ENCODE measurements at regions not wholly inside any gene's neighbourhood (a gene's known extent, or its start where the extent isn't known, plus 50 kb on each side); places are given as distances from the start of the nearest gene placed in this dataset.

DNA sequence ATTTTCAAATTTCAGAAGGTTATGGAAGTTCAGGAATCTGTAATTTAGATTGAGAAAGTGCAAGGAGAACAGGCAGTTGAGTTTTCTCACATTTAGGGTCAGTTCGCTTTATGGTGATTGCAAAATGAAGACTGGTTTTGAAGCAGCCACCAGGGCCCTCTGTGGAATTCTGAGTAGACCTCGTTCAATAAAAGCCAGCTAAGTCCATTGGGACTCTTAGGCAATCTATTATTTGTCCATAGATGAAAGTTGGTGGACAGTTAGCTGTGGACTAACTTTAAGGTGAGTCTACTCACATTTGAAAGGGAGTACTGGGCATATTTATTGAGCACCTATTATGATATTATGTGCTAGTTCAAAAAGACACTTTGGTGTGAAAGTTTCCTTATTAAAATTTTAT, 266.3 kb upstream of the LINC00305 start:
- H3K9me3 ChIP-seq (ENCODE audit: insufficient read depth, low read depth, low read length): no peaks in the 10 kb centered on the region
- H2BK5ac ChIP-seq (ENCODE audit: low read depth, low read length, poor library complexity): no peak overlapping the region
- no peak overlapping the region for H3K4me3 ChIP-seq (ENCODE audit: low read depth, low read length)
- DNase-seq: no peak
- H3K27ac ChIP-seq (ENCODE audit: low read depth, low read length): no peak overlapping the region
- no peak overlapping the region for H3K18ac ChIP-seq (ENCODE audit: low read length)
- no peaks in the 10 kb centered on the region for H3K79me1 ChIP-seq (ENCODE audit: low read length)
- no peak overlapping the region for H3K23ac ChIP-seq (ENCODE audit: low read length)
- H2BK120ac ChIP-seq (ENCODE audit: insufficient read depth, low read length, poor library complexity): no peak overlapping the region
- no peak overlapping the region for H2AFZ ChIP-seq (ENCODE audit: insufficient read depth, low read length, poor library complexity)
- no peaks in the 10 kb centered on the region for H3K79me2 ChIP-seq (ENCODE audit: control insufficient read depth, insufficient read depth, low read length, poor library complexity)
- H3K36me3 ChIP-seq (ENCODE audit: control insufficient read depth in 1 of 2, insufficient read depth in 2 of 2, low read length in 2 of 2): no peaks in the 10 kb centered on the region
- no peak overlapping the region for H3K14ac ChIP-seq (ENCODE audit: low read length)
- H3K4ac ChIP-seq (ENCODE audit: low read depth, low read length): no peak overlapping the region
- H3K27me3 ChIP-seq (ENCODE audit: insufficient read depth, low read length): no peaks in the 10 kb centered on the region
- no peaks in the 10 kb centered on the region for H3K4me1 ChIP-seq (ENCODE audit: control insufficient read depth in 1 of 2, insufficient read depth in 2 of 2, low read length in 2 of 2)
- H4K91ac ChIP-seq (ENCODE audit: low read depth, low read length): no peak overlapping the region
- no peak overlapping the region for H3K9ac ChIP-seq (ENCODE audit: low read length)
- H3K4me2 ChIP-seq (ENCODE audit: low read length): no peak overlapping the region
- no peak overlapping the region for H2BK12ac ChIP-seq (ENCODE audit: low read length)
- H4K8ac ChIP-seq (ENCODE audit: low read depth, low read length): no peak overlapping the region
- no peak overlapping the region for H4K12ac ChIP-seq (ENCODE audit: low read depth, low read length)
- no CpG with 5 or more reads among the region's 2 CpGs for WGBS (ENCODE audit: extremely low coverage, insufficient coverage, insufficient read length)
- H2AK5ac ChIP-seq (ENCODE audit: low read length): no peak overlapping the region

DNA sequence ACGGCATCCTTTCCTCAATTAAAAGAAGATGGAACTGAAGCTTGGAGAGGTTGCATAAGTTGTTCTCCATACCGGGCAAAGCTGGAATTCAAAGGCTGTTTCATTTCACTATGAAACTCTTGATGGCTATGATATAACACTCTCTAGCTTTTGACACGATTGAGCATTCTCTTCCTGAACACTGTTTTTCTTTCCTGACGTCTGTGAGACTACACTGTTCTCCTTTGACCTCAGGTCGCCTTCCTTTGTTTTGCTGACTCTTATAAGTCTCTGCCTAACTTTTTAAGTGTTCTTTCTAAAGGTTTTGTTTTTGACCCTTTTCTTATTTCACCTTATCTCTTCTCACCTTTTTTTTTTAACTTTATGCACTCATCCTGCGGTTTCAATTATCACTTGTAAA, 261.8 kb upstream of the LINC00305 start:
- Histone ChIP-seq H3K27ac (ENCODE audit: low read depth, low read length) (no peak overlapping the region), H2AFZ (ENCODE audit: insufficient read depth, low read length, poor library complexity) (no peak overlapping the region), H2BK120ac (ENCODE audit: insufficient read depth, low read length, poor library complexity) (no peak overlapping the region), H3K4me2 (ENCODE audit: low read length) (no peak overlapping the region), H3K23ac (ENCODE audit: low read length) (no peak overlapping the region), H3K79me1 (ENCODE audit: low read length) (no peaks in the 10 kb centered on the region), H2BK12ac (ENCODE audit: low read length) (no peak overlapping the region), H4K91ac (ENCODE audit: low read depth, low read length) (no peak overlapping the region), H4K8ac (ENCODE audit: low read depth, low read length) (no peak overlapping the region), H3K4me1 (ENCODE audit: control insufficient read depth in 1 of 2, insufficient read depth in 2 of 2, low read length in 2 of 2) (no peaks in the 10 kb centered on the region), H3K4me3 (ENCODE audit: low read depth, low read length) (no peak overlapping the region), H2BK5ac (ENCODE audit: low read depth, low read length, poor library complexity) (no peak overlapping the region), H4K12ac (ENCODE audit: low read depth, low read length) (no peak overlapping the region), H3K9me3 (ENCODE audit: insufficient read depth, low read depth, low read length) (no peaks in the 10 kb centered on the region), H3K27me3 (ENCODE audit: insufficient read depth, low read length) (no peaks in the 10 kb centered on the region), H3K4ac (ENCODE audit: low read depth, low read length) (no peak overlapping the region), H3K18ac (ENCODE audit: low read length) (no peak overlapping the region), H3K14ac (ENCODE audit: low read length) (no peak overlapping the region), H2AK5ac (ENCODE audit: low read length) (no peak overlapping the region), H3K9ac (ENCODE audit: low read length) (no peak overlapping the region), H3K36me3 (ENCODE audit: control insufficient read depth in 1 of 2, insufficient read depth in 2 of 2, low read length in 2 of 2) (no peaks in the 10 kb centered on the region), H3K79me2 (ENCODE audit: control insufficient read depth, insufficient read depth, low read length, poor library complexity) (no peaks in the 10 kb centered on the region)
- no CpG with 5 or more reads among the region's 6 CpGs for WGBS (ENCODE audit: extremely low coverage, insufficient coverage, insufficient read length)
- DNase-seq: no peak

DNA sequence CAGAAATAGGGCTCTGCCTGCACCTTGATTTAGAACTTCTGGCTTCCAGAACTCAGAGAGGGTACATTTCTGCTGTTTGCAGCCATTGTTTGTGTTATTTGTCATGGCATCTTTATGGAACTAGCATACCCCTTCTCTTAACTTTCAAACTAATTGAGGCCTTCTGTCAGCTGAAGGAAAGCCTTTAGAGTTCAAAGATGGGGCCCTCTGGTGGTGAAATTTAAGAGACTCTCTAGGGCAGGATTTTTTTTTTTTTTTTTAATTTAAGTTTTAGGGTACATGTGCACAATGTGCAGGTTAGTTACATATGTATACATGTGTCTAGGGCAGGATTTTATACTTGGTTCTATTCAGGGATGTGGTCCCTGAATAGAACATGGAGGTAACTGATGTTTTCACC, 260.6 kb upstream of the LINC00305 start:
- Histone ChIP-seq H2BK120ac (ENCODE audit: insufficient read depth, low read length, poor library complexity) (no peak overlapping the region), H3K9me3 (ENCODE audit: insufficient read depth, low read depth, low read length) (no peaks in the 10 kb centered on the region), H2AFZ (ENCODE audit: insufficient read depth, low read length, poor library complexity) (no peak overlapping the region)

DNA sequence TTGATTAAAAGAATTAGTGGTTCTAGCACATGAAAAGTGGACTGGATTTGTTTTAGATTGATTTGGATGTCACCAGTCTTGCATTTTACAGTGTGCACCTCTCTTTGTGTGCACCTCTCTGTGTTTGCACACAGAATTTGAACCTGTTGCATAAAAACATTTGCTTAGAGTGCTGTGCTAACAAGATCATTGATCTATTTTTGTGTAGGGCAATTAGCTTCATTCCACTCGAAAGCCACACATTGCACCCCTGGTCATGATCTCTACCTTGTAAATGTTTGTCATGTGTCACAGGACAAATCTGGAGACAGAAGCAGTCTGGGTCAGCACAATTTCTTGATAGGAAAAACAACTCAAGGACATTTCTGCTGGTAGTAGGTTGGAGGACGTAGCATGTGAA, 258.7 kb upstream of the LINC00305 start:
- H4K12ac ChIP-seq (ENCODE audit: low read depth, low read length): no peak overlapping the region
- H3K23ac ChIP-seq (ENCODE audit: low read length): no peak overlapping the region
- H3K36me3 ChIP-seq (ENCODE audit: control insufficient read depth in 1 of 2, insufficient read depth in 2 of 2, low read length in 2 of 2): no peaks in the 10 kb centered on the region
- no peaks in the 10 kb centered on the region for H3K79me1 ChIP-seq (ENCODE audit: low read length)
- no peak overlapping the region for H3K14ac ChIP-seq (ENCODE audit: low read length)
- H4K91ac ChIP-seq (ENCODE audit: low read depth, low read length): no peak overlapping the region
- H2BK120ac ChIP-seq (ENCODE audit: insufficient read depth, low read length, poor library complexity): no peak overlapping the region
- no CpG with 5 or more reads among the region's 2 CpGs for WGBS (ENCODE audit: extremely low coverage, insufficient coverage, insufficient read length)
- H3K4me2 ChIP-seq (ENCODE audit: low read length): no peak overlapping the region
- no peak overlapping the region for H3K9ac ChIP-seq (ENCODE audit: low read length)
- H4K8ac ChIP-seq (ENCODE audit: low read depth, low read length): no peak overlapping the region
- no peak overlapping the region for H2BK5ac ChIP-seq (ENCODE audit: low read depth, low read length, poor library complexity)
- DNase-seq: no peak
- no peak overlapping the region for H3K27ac ChIP-seq (ENCODE audit: low read depth, low read length)
- no peaks in the 10 kb centered on the region for H3K9me3 ChIP-seq (ENCODE audit: insufficient read depth, low read depth, low read length)
- no peaks in the 10 kb centered on the region for H3K79me2 ChIP-seq (ENCODE audit: control insufficient read depth, insufficient read depth, low read length, poor library complexity)
- H3K4ac ChIP-seq (ENCODE audit: low read depth, low read length): no peak overlapping the region
- no peak overlapping the region for H2AK5ac ChIP-seq (ENCODE audit: low read length)
- no peak overlapping the region for H3K18ac ChIP-seq (ENCODE audit: low read length)
- no peak overlapping the region for H2AFZ ChIP-seq (ENCODE audit: insufficient read depth, low read length, poor library complexity)
- H3K4me1 ChIP-seq (ENCODE audit: control insufficient read depth in 1 of 2, insufficient read depth in 2 of 2, low read length in 2 of 2): no peaks in the 10 kb centered on the region
- no peak overlapping the region for H3K4me3 ChIP-seq (ENCODE audit: low read depth, low read length)
- no peak overlapping the region for H2BK12ac ChIP-seq (ENCODE audit: low read length)
- no peaks in the 10 kb centered on the region for H3K27me3 ChIP-seq (ENCODE audit: insufficient read depth, low read length)

More for the DNA sequence above, 260.6 kb upstream of the LINC00305 start:
- Histone ChIP-seq H3K4me1 (ENCODE audit: control insufficient read depth in 1 of 2, insufficient read depth in 2 of 2, low read length in 2 of 2) (no peaks in the 10 kb centered on the region), H2BK5ac (ENCODE audit: low read depth, low read length, poor library complexity) (no peak overlapping the region), H3K18ac (ENCODE audit: low read length) (no peak overlapping the region), H4K12ac (ENCODE audit: low read depth, low read length) (no peak overlapping the region), H3K4me2 (ENCODE audit: low read length) (no peak overlapping the region), H3K4me3 (ENCODE audit: low read depth, low read length) (no peak overlapping the region), H3K23ac (ENCODE audit: low read length) (no peak overlapping the region), H4K91ac (ENCODE audit: low read depth, low read length) (no peak overlapping the region), H3K79me2 (ENCODE audit: control insufficient read depth, insufficient read depth, low read length, poor library complexity) (no peaks in the 10 kb centered on the region), H3K4ac (ENCODE audit: low read depth, low read length) (no peak overlapping the region), H3K27ac (ENCODE audit: low read depth, low read length) (no peak overlapping the region), H3K79me1 (ENCODE audit: low read length) (no peaks in the 10 kb centered on the region), H4K8ac (ENCODE audit: low read depth, low read length) (no peak overlapping the region), H3K9ac (ENCODE audit: low read length) (no peak overlapping the region), H3K36me3 (ENCODE audit: control insufficient read depth in 1 of 2, insufficient read depth in 2 of 2, low read length in 2 of 2) (no peaks in the 10 kb centered on the region), H3K14ac (ENCODE audit: low read length) (no peak overlapping the region), H2AK5ac (ENCODE audit: low read length) (no peak overlapping the region), H2BK12ac (ENCODE audit: low read length) (no peak overlapping the region), H3K27me3 (ENCODE audit: insufficient read depth, low read length) (no peaks in the 10 kb centered on the region)
- DNase-seq: peak in 1 of 2 donors; percentile 25

All from trophoblast cell (in vitro differentiated cells and primary cell).